HG03571 (cell line): ENCODE measurements at regions not wholly inside any gene's neighbourhood (a gene's known extent, or its start where the extent isn't known, plus 50 kb on each side); places are given as distances from the start of the nearest gene placed in this dataset.

Experiments used
- ATAC-seq: cut with Tn5 transposase; IDR thresholded peaks from one replicate; pipeline ENCODE4 v1.9.1; 2021; ENCODE audit not compliant: unreplicated experiment

DNA sequence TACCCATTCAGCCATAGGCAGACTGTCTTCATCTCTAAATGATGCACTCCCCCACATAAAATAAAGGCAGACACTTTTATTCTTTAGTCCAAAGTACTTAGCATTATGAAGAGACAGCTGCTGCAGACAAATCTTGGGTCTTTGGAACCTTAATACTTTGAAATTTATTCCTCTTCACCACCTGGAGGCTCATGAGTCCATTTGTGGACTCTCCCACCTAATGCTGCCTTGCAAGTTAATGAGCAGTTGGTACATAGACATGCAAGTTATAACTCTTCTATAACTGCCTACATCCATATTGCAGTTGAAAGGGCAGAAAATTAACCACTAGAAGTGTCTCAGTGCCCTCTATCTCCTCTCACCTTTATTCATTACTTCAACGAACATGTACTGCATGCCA is 118.6 kb upstream of the CPEB2 start:
- no peak for ATAC-seq

DNA sequence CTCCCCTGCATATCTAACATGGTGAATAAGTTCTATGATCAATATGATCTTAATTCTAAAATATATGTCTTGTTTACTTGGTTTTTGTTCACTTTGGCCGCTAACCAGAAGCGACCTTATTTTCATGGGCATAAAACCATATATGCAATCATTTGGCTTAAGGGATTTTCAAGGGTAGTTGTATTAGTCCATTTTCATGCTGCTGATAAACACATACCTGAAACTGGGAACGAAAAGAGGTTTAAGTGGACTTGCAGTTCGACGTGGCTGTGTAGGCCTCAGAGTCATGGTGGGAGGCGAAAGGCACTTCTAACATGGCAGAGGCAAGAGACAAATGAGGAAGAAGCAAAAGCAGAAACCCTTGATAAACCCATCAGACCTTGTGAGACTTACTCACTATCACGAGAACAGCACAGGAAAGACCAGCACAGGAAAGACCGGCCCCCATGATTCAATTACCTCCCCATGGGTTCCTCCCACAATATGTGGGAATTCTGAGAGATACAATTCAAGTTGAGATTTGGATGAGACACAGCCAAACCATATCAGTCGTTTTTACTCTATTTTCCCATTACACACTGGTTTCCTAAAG is 114.3 kb upstream of the CPEB2 start:
- ATAC-seq, result no peak

DNA sequence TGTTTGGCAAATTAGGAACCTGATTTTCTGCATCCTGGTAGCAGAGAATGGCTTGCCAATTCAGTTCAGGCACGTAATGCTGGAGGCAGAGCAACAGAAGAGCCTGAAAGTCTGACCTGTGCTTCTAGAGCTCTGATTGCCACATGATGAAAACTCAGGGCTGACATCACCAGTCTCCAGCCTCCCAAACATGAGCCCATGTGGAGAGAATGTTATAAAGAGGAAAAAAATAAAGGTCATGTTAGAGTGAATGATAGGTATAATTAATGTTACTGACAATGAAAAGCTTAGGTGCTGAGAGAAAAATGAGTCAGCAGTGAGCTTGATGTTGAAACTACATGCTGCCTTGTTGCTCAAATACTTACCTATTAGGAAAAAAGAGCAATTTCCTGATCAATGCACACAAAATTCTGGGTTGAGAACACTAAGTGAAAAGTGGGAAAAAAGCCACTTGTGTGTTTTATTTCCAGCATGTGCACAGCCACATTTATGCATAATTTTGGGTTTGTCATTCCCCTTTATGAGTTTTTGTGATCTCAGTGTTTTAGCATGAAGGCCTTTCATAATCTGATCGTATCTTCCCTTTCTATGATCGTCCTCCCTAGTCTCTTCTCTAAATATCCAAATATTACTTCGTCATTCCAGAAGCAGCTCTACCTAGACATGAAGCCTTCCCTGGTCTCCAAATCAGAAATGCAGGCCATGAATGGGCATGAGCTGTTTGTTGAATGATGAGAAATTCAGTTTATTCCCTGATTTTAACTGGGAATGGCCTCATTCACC is 113.3 kb upstream of the CPEB2 start:
- no peak for ATAC-seq

DNA sequence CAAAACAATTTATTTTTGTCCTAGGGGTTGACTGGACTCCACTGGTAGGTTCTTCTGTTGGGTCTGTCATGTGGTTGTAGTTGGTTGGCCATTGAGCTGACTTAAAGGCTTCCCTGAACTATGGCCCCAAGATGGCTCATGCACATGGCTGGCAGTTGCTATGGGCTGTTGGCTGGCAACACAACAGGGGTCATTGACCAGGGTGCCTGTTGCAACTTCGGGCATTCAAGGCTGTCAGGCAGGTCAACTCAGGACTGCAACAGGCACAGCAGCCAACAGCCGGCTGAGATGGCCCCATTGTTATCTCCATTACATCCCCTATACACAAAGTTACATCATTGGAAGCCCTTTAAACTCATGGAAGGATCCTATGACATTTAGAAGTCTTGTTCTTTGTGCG is 109.7 kb upstream of the CPEB2 start:
- no peak for ATAC-seq

DNA sequence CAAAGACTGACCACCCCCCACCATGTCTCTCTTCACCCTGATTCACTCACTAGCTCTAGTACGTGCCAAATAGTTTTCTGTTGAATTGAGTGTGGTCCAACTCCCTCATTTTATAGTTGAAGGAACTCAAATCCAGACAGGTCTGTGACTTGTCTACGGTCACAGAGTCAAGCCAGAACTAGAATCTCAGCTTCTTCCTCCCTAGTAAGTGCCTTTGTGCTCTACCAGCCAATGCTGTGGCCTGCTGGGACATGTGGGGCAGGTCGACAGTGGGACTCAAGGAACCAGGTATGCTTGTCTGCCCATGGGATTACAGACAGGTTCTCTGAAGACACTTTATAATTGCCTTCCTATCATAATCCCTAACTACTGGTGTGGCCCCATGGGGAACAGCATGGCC is 108.6 kb upstream of the CPEB2 start:
- no peak for ATAC-seq

DNA sequence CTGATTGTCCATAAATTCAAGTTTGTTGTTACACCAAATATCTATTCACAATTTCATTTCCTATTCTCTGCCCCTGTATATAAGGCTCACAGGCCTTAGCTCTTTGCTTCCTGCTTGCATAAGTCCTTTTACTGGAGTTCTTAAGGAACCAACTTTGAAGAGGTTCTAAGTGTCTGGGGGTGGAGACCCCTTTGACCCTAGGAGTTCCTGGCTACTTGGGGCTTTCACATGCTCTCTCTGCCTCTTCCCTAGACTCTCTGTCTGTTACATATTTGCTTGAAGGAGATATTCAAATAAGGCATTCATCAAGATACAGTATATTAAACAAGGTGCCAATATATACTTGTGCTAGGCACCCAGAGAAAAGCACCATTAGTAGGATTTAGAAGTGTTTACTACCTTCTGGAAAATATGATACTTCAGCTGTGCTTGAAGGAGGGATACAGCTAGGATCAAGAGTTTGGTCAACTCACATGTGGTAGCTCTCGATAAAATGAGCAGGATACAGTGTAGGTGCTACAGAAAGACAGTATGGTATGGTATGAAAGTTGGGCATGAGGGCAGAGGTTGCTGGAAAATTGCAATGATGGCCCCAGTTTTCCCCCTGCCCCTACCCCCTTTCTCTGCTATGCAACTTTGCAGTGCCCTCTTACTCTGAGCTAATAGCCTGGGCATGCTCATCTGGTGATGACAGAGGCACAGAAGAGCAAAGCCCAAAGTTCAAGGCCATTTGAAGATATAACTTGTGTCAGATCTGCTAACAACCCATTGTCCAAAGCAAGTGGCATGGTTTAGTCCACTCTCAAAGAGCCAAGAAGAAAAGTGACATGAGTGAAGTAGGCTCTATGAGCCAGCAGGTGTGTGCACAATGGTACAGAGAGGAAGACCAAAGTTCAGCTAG is 107.6 kb upstream of the CPEB2 start:
- ATAC-seq, result no peak

DNA sequence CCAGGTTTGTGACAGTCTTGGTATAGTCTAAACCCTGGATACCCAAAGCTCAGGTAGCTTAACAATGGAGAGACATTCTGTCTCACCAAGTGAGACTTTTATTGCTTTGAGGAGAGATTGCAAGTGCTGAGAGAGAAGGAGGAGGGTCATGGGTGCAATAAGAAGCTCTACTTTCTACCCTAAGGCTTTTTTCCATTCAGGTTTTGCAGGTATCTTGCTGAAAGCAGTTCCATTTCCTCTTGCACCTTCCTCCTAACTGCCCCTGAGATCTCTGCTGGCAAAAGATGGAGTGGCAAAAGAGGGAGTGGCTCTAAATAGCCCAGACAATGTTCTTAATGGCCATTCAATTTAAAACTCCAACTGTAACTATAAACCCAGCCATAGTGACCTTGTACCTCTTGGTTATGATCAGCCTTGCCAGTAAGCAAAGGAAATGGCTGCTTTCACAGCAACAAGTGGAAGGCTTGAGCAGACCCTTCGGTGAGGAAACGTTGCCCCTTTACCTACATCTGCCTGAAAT is 105.6 kb upstream of the CPEB2 start:
- no peak for ATAC-seq

DNA sequence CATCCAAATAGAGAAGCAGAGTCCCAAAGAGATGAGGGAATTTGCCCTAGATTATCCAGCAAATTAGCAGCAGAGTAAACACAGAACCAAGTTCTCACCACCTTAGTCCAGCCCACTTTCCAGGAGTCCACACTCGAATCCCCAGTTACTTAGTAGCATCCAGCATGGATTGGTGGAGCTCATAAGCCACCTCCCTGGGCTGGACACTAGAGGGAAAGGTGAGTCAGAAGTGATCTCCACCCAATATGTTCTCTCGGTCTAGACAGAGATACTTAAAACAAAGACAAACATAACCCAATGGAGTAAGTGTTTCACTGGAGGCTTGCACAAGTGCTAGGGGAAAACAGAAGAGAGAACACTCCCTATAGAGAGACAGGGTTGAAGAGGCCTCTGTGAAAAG is 105.1 kb upstream of the CPEB2 start:
- no peak for ATAC-seq

DNA sequence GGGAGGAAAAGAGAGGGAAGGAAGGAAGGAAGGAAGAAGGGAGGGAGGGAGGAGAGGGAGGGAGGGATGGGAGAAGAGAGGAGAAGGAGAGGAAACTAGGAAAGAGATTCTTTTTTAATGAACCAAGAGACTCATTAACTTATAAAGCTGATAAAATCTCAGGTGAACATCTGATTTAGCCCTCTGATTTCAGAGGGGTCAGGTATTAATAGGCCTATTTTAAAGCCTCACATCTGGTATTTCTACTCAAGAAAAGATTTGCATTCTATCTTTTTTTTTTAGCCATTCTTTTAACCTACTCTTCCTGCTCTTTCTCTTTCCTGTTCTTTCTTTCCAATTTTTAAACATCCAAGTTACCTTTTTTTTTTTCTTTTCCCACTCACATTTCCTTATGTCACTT is 103.3 kb upstream of the CPEB2 start:
- ATAC-seq, result no peak

DNA sequence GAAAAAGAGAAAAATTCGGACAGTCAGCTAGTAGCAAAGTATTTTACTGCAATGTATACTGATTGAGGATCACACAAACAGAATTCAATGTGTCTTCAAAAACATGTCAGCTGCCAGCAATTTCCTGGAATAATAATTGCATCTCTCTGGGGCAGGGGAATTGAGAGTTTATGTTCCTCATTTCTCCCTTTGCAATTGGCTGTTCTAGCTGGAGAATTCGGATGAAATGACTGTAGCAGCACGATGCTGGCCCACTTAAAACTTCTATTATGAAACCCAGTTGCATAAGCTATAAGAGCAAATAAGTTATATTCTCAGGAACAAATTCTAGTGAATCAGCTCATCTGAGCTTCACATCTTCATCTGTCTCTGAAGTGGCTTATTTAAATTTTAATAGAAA is 99.9 kb upstream of the CPEB2 start:
- no peak for ATAC-seq

DNA sequence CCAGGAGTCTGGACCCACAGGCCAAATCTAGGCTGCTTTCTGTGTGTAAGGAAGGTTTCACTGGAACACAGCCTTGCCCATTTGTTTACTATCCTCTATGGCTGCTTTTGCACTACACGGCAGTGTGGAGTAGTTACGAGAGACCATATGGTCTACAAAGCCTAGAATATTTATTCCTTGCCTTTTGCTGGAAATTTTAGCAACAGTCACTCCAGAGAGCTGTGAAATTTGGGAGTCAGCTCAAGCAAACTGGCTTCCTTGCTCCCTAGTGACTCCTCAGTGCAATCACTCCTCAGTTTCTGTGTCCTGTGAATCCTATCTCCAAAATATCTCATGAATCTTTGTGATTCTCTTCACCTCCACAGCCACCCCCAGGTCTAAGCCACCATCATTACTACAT is 99.0 kb upstream of the CPEB2 start:
- ATAC-seq, result no peak

DNA sequence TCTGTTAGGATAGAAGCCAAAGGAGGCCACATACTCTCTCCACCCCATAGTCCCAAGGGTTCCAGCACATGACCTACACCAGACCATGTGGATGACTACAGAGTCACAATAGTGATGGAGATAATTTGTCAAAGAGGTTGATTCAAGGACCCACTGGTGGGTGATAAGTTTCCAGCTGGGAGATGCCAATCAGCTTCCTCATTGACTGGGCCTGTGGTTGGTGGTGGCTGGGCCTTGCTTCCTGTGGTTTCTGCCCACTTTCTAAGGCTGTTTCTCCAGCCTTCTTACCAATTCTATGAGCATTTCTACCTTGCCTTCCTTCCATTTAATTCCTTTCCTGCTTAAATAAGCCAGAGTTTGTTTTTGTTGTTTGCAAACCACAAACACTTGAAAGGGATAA is 95.5 kb upstream of the CPEB2 start:
- no peak for ATAC-seq

DNA sequence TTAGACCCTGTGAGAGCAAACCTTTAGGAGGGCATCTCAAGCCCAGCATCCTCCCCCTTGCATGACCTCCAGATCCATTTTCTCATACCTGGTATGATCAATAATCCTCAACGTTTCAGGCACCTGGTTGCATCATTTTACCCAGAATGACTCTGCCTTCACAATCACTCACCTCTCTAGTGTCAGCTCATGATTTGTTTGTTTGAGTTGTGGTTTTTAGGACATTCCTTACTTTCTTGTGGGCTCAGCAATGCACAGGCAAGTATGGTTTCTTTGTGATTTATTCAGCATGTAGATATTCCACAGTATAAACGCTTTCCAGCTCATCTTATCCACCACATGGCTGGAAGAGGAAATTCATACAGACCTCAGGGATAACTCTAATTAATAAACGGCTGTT is 93.6 kb upstream of the CPEB2 start:
- ATAC-seq, result no peak

DNA sequence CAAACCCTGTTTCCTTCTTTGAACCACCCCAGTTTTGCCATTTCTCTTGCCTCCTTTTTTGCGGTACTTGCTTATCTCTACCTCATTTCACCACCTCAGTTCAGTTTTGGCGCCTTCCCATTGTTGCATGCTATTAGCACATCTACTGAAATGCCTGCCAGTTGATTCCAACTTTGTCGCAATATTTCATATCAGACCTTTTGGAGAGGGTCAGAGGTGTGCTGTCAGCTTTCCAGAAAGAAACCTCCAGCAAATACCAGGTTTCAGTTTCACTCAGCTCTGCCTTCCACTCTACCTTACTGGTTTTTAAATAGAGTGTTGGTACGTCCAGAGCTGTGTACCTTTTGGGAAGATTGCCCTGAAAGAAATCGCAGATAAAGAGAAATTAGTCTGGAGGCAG is 91.9 kb upstream of the CPEB2 start:
- no peak for ATAC-seq

DNA sequence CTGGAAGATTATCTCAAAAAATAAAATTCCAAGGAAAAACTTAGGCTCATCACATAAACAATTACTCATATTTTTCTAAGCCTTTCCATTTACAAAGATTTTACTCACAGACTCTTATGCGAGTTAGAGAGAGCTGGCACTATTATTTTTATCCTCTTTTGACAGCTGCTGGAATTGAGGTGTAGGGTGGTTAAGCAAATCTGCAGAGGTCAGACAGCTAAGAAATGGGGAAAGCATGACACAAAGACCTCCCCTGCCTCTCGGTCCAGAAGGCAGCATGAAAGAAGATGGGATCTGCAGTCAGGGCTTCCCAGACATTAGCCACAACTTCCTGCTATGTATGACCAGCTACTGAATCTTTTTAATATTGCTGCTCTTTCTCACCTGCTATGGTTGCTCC is 89.9 kb upstream of the CPEB2 start:
- no peak for ATAC-seq

DNA sequence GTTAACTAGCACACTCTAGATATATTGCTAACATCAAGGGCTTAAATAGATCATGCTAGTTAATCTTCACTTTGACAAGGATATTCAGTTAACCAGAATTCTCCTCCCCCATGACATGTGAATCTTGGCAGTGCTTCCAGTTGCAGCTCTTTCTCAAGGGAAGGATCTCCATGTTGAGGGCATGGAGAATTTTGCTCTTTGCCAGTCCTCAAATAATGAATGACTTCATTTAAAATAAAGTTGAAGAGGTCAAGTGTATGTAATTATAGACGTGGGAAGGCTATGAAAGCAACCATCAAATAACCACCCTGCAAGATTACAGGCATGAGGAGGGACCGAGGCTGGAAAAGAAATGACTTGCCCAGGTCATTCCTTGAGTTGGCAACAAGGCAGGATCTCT is 87.3 kb upstream of the CPEB2 start:
- no peak for ATAC-seq

DNA sequence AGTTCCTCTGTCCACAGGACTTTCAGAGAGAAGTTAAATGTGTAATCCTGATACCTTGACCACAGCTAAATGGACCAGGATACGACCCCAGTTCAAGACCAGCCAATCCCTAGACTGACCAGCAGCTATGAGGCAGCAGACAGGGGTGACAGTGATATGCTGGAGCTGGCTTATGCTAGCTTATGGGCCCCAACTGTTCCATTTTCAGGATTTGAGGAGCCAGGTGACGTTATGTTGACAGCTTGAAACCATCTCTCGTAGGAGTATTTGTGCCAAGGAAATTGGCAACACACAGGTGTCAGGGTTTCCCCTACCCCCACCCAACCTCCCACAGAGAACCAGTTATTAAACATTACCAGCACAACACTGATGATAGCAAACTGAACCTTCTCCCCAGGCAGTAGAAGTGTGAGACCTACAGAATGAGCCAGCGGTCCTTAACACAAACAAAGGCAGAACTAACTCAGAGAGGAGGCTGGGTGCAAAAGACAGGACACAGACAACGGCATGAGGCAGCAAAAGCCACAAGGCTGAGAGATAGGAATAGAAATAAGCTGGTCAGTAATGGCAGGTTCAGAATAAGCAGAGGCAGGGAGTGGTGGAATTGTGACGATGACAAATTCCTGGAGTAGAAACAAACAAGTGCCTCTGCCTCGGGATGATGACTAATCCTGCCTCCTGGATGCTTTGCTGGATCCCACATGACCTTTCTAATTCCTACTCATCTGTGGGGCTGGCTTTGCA is 85.6 kb upstream of the CPEB2 start:
- ATAC-seq, result no peak

DNA sequence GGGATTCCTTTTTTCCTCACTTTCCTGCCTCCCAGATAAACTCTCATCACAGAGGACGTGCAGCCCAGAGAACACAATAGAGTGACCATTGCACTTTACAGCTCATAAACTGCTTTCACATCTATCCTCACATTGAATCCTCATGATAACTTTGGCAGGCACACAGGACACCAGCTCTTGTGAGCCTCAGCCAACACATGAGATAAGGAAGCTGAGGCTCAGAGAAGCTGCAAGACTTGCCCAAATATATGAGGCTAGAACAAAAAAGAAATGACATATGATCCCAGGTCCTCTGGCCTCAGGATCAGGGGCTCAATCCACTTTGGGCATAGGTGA is 85.0 kb upstream of the CPEB2 start:
- no peak for ATAC-seq

DNA sequence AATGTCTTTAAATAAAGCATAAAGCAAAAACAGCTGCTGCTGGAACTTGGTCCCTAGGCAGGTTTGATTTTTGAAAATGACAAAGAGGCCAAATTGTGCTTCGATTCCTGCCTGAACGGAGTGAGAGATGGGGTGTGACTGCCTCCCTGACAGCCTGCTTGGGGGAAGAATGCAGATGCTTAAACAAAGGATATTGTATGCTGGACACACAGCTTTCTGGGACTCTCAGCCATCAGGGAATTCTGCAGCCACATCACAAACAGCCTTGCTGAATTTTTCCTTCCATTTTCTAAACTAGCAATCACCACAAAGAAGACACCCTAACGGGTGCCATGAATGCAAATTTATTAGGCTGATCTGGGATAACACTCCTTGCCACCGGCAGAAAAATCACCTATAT is 83.9 kb upstream of the CPEB2 start:
- no peak for ATAC-seq

DNA sequence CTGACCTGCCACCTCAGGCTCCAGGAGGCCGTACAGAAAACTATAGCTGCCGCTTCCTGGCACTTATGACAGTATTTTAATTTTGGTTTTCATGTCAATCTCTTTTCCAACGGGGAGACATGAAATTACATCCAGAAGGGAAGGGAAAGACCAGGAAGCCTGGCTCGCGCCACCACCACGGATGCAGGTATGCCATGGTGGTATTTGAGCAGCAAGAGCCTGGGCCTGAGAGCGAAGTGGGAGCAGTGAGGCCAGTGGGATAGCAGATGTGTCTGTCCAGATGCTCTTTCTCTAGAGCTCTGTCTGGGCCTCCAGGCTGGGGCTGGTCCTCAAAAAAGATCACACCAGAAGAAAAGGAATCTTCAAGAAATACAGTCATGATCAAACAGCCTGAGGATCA is 82.5 kb upstream of the CPEB2 start:
- no peak for ATAC-seq

DNA sequence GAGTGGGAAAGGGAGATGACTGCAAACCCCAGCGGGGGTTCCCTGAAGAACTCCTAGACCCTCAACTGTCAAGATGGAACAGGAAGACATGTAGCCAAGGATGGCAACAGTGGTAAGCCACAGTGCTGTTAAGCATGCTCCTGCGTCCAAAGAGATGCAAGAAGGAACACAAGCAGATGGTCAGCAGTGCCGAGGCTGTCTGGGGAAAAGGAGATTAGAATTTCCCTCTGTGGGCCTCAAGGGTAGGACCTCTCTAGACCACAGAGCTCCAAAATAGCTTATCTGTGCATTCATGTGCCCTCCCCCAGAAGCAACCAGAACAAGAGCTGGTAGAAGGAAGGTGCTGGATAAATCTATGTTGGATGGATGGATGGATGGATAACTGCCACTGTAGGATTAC is 82.0 kb upstream of the CPEB2 start:
- ATAC-seq, result no peak
